H54 (cell line): ENCODE measurements at regions not wholly inside any gene's neighbourhood (a gene's known extent, or its start where the extent isn't known, plus 50 kb on each side); places are given as distances from the start of the nearest gene placed in this dataset.

Source experiments
- DNase-seq: peaks from one replicate; pipeline ENCODE4 v3.0.0; 2011; ENCODE audit warnings: low spot score, mixed read lengths; ENCODE audit not compliant: insufficient read length
- FAIRE-seq: peaks from 3 replicates; lab custom pipeline; 2011; peaks lifted over from hg19 to GRCh38; lab: Jason Lieb, UNC
- POLR2A ChIP-seq: IDR thresholded peaks from 2 replicates; pipeline ENCODE4 v1.6.1; 2011; ENCODE audit warnings: low read depth, mild to moderate bottlenecking, low read length

- DNase-seq = no peak
- no peak for TF ChIP-seq POLR2A
- no peak for FAIRE-seq
Observed at GRCh38 chr16:79419148-79419547, 181.4 kb downstream of the MAF start.

GRCh38 chr16:79417601-79418008 lies 182.9 kb downstream of the MAF start:
- DNase-seq (no peak), FAIRE-seq (no peak)
- TF ChIP-seq POLR2A = no peak

GRCh38 chr16:79415983-79416640 lies 184.4 kb downstream of the MAF start:
- no peak for TF ChIP-seq POLR2A
- FAIRE-seq = no peak

GRCh38 chr16:79412783-79413225 lies 187.7 kb downstream of the MAF start:
- DNase-seq = no peak
- no peak for FAIRE-seq
- TF ChIP-seq POLR2A = no peak

More at GRCh38 chr16:79415983-79416640, 184.4 kb downstream of the MAF start:
- no peak for DNase-seq

- no peak for TF ChIP-seq POLR2A
- no peak for DNase-seq
- no peak for FAIRE-seq
Observed at GRCh38 chr16:79411805-79412204, 188.7 kb downstream of the MAF start.

- no peak for DNase-seq
- TF ChIP-seq POLR2A = no peak
- FAIRE-seq = no peak
Observed at GRCh38 chr16:79411357-79411756, 189.2 kb downstream of the MAF start.

- FAIRE-seq = no peak
- no peak for TF ChIP-seq POLR2A
- no peak for DNase-seq
Observed at GRCh38 chr16:79409978-79410377, 190.6 kb downstream of the MAF start.

- FAIRE-seq = no peak
- no peak for TF ChIP-seq POLR2A
- DNase-seq = no peak
Observed at GRCh38 chr16:79408355-79408754, 192.2 kb downstream of the MAF start.

GRCh38 chr16:79407461-79408135 lies 192.9 kb downstream of the MAF start:
- DNase-seq (no peak), FAIRE-seq (no peak)
- no peak for TF ChIP-seq POLR2A

GRCh38 chr16:79407005-79407404 lies 193.5 kb downstream of the MAF start:
- FAIRE-seq (no peak), DNase-seq (no peak)
- no peak for TF ChIP-seq POLR2A

GRCh38 chr16:79404571-79404970 lies 196.0 kb downstream of the MAF start:
- no peak for DNase-seq
- FAIRE-seq = no peak
- no peak for TF ChIP-seq POLR2A

- FAIRE-seq (no peak), DNase-seq (no peak)
- no peak for TF ChIP-seq POLR2A
Observed at GRCh38 chr16:79403534-79403933, 197.0 kb downstream of the MAF start.

- FAIRE-seq (no peak), DNase-seq (no peak)
- no peak for TF ChIP-seq POLR2A
Observed at GRCh38 chr16:79402920-79403319, 197.6 kb downstream of the MAF start.

GRCh38 chr16:79402356-79402755 lies 198.2 kb downstream of the MAF start:
- no peak for FAIRE-seq
- no peak for TF ChIP-seq POLR2A
- DNase-seq = no peak

- DNase-seq = no peak
- no peak for FAIRE-seq
- no peak for TF ChIP-seq POLR2A
Observed at GRCh38 chr16:79401782-79402181, 198.8 kb downstream of the MAF start.
